Heart right ventricle (tissue), 16 donors: ENCODE measurements at regions not wholly inside any gene's neighbourhood (a gene's known extent, or its start where the extent isn't known, plus 50 kb on each side); places are given as distances from the start of the nearest gene placed in this dataset.

ENCODE experiments used
- ATAC-seq, 8 donors: fragments of 200-7000 bp; cut with Tn5 transposase; one replicate each; pipeline ENCODE4 v1.9.1; 2020; ENCODE audit warnings: mild to moderate bottlenecking in 8 of 8, moderate library complexity in 8 of 8, moderate number of reproducible peaks in 1 of 8
- DNase-seq, 2 donors: peaks; one replicate each; pipeline ENCODE4 v3.0.0-alpha.2; 2020
- H3K27ac ChIP-seq, 10 donors: fragments of 200-600 bp; sonication (generic) in 2 of 10; one replicate each; pipeline versions ENCODE4 v1.5.0 to v1.8.0; 2020 to 2022; ENCODE audit warnings: mild to moderate bottlenecking in 3 of 10
- H3K27me3 ChIP-seq, 7 donors: fragments of 200-600 bp; one replicate each; pipeline ENCODE4 v1.8.0; 2021 to 2022; ENCODE audit warnings: mild to moderate bottlenecking in 2 of 7
- H3K36me3 ChIP-seq, 9 donors: fragments of 200-600 bp; sonication (generic) in 1 of 9; one replicate each; pipeline versions ENCODE4 v1.5.0 to v1.8.0; 2020 to 2022; ENCODE audit warnings: mild to moderate bottlenecking in 2 of 9
- H3K4me1 ChIP-seq, 9 donors: fragments of 200-600 bp; sonication (generic) in 1 of 9; one replicate each; pipeline versions ENCODE4 v1.5.0 to v1.8.0; 2020 to 2022; ENCODE audit warnings: mild to moderate bottlenecking in 4 of 9
- H3K4me3 ChIP-seq, 10 donors: fragments of 200-600 bp; sonication (generic) in 2 of 10; one replicate each; pipeline versions ENCODE4 v1.5.0 to v1.8.0; 2020 to 2022; ENCODE audit warnings: mild to moderate bottlenecking in 7 of 10, moderate library complexity in 2 of 10
- H3K9me3 ChIP-seq, 11 donors: fragments of 200-600 bp in 10 of 11; sonication (generic) in 2 of 11; one replicate each; pipeline versions ENCODE4 v1.5.0 to v1.8.0; 2013 to 2022; ENCODE audit warnings: mild to moderate bottlenecking in 2 of 11, control low read depth in 1 of 11, moderate library complexity in 1 of 11
- WGBS, 2 donors: extraction: QIAGEN DNeasy Blood & Tissue Kit; methylation state at CpG; one replicate each; pipeline ENCODE4 v1.1.7; 2013; ENCODE audit warnings: inconsistent platforms in 1 of 2; 5-methylcytosine and 5-hydroxymethylcytosine counted together
- intact Hi-C, 10 donors: fragments of 100-400 bp; cut with DNase I; formaldehyde crosslinking; loops; one replicate each; pipeline versions ENCODE4 v1.11.1 to v1.14.2; 2022
- TF ChIP-seq, protein P1 (sequence below), 9 donors: fragments of 200-600 bp; sonication (generic) in 2 of 9; IDR thresholded peaks; one replicate each; pipeline versions ENCODE4 v1.5.0 to v1.8.0; 2021 to 2022; ENCODE audit warnings: antibody characterized with exemption in 9 of 9, mild to moderate bottlenecking in 5 of 9, moderate library complexity in 1 of 9
- donor health status: Arrhythmogenic right ventricular cardiomyopathy.
- donor health status: ischemic (EF 13 %, LVEDD 7.1; RV severe dilation, severe dysfunction).
- donor health status: healthy with polysubstance abuse.
- donor health status: DM: no; HTN: yes; CAD: no.
- donor health status: DM: no; HTN: no; CAD: no.
- donor health status: ischemic (EF 25% LVEDD 6.9; RV normal size, moderate dysfunction).
- donor health status: ischemic (EF 25% LVEDD 5.7; RV mildly dilated, moderate dysfunction).
- donor health status: healthy.
- donor health status: DM: yes; HTN: yes; CAD: no.
- donor health status: Ischemic cardiomyopathy.
- donor health status: ischemic (EF 35%, LVEDD 5.7; RV mildly dilated, moderate dysfunction).
- donor health status: nonischemic (EF 11% LVEDD 7.7; RV severe dilation, severe dysfunction).
- donor health status: DM: yes; HTN: yes; CAD: no.
- donor health status: PGD.
- donor health status: ischemic (EF 29% LVEDD 5.4; RV normal size, mild dysfunction).
- donor health status: nonischemic (EF 23%, LVEDD 6.1; RV moderate dilation, normal function).

DNA sequence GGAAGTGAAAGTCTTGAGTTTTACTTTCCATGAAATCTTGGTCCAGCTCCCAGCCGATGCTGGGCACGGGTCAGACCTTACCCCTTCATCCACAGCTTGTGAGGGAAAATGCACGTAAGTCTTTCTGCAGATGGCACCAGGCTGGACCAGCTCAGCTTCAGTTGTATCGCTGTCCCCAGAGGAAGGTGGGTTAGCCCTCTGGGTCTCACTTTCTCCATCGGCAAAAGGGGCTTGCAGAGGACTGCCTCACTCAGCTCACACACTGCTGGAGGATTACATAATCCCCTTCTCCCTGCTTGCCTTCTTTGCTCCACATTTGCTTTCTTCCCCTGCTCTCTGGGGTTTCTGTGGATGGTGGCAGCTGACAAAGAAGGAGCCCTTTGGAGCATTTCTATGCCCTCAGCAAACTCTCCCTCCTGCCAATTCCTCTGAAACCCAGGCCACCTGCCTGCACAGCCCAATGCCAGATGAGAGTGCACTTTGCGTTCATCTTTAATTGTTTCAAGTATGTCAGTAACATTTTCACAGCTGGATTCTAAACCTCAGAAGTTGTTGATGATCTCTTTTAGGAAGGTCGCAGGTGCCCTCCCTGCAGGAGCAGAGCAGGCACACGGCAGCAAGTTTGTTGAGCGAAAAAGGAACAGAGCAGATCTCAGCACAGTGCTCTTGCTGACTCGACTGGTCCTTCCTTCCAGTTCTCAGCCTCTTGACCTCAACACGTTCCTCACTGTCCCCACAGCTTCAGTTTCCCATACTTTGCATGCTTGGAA is 155.6 kb upstream of the GLI2 start:
- Histone ChIP-seq H3K9me3 (peaks cover 0 to 17% (median 0%) of the 10 kb centered on the region in 11 donors), H3K27ac (no peak overlapping the region), H3K36me3 (no peaks in the 10 kb centered on the region), H3K4me1 (peaks cover 8 to 27% (median 15%) of the 10 kb centered on the region in 9 donors), H3K27me3 (peaks cover 0 to 15% (median 0%) of the 10 kb centered on the region in 7 donors), H3K4me3 (no peak overlapping the region)
- DNase-seq (no peak), ATAC-seq (no peak)
- intact Hi-C loops, result loop anchor here in 2 of 10 donors (10.0 kb wide), 2 partner anchors 95 to 235 kb away; partner anchors contain the start of gene INHBB (in 1 of the 2)
- 82 to 83% methylated on average over 11 of the region's 11 CpGs for WGBS, 2 donors
- TF ChIP-seq, protein P1, sequence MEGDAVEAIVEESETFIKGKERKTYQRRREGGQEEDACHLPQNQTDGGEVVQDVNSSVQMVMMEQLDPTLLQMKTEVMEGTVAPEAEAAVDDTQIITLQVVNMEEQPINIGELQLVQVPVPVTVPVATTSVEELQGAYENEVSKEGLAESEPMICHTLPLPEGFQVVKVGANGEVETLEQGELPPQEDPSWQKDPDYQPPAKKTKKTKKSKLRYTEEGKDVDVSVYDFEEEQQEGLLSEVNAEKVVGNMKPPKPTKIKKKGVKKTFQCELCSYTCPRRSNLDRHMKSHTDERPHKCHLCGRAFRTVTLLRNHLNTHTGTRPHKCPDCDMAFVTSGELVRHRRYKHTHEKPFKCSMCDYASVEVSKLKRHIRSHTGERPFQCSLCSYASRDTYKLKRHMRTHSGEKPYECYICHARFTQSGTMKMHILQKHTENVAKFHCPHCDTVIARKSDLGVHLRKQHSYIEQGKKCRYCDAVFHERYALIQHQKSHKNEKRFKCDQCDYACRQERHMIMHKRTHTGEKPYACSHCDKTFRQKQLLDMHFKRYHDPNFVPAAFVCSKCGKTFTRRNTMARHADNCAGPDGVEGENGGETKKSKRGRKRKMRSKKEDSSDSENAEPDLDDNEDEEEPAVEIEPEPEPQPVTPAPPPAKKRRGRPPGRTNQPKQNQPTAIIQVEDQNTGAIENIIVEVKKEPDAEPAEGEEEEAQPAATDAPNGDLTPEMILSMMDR (IDR thresholded peaks at IDR 0.05), result no peak

DNA sequence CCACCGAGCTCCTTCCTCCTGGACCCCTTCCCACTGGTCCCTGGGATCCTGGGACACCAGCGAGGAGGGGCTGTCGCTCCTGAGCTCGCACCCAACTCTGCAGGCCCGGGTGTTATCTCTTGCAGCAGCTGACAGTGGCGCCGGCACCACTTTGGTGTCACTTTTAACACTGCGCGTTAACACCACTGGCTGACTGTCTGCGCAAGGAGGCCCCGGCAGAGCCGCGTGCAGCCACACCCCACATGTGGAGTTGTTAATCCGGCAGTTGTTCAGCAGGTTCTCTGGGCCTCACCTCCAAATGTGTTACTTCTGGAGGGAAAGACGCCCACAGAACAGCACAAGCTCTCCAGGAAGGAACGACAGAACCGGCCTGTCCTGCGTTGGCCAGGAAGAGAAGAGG is 155.0 kb upstream of the GLI2 start:
- intact Hi-C loops, result loop anchor here in 2 of 10 donors (10.0 kb wide), 2 partner anchors 94 to 236 kb away; partner anchors contain the start of gene INHBB (in 1 of the 2)
- ATAC-seq, result no peak
- no peak overlapping the region for H3K27ac ChIP-seq

DNA sequence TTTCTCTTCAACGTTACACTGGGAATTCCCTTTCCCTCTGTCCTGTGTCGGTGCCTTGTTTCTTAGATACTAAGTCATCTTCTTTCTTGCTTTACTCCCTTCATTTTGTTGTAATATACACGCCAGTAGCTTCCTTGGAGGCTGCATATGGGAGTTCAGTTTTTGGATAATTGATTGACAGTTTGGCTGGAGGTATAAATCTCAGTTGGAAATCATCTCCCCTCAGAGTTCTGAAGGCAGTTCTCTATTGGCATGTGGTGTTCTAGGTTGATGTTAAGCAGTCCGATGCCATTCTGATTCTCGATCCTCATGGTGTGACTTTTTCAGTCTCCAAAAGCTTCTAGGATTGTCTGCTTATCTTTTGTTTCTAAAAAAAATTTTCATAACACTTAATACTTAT is 152.5 kb upstream of the GLI2 start:
- WGBS, 2 donors, result 96 to 98% methylated on average over 5 of the region's 5 CpGs
- Histone ChIP-seq H3K27ac (no peak overlapping the region), H3K27me3 (peaks cover 7 to 33% (median 21%) of the 10 kb centered on the region in 7 donors), H3K4me1 (peaks cover 0 to 10% (median 4%) of the 10 kb centered on the region in 9 donors), H3K36me3 (no peaks in the 10 kb centered on the region), H3K9me3 (peaks cover 0 to 24% (median 0%) of the 10 kb centered on the region in 11 donors), H3K4me3 (no peak overlapping the region)
- intact Hi-C loops, result loop anchor here in 2 of 10 donors (10.0 kb wide), 2 partner anchors 92 to 238 kb away; partner anchors contain the start of gene INHBB (in 1 of the 2)
- TF ChIP-seq, protein P1 (IDR thresholded peaks at IDR 0.05), result no peak
- ATAC-seq (no peak), DNase-seq (no peak)

More for the DNA sequence above, 155.0 kb upstream of the GLI2 start:
- Histone ChIP-seq H3K36me3 (no peaks in the 10 kb centered on the region), H3K4me1 (peaks cover 8 to 22% (median 15%) of the 10 kb centered on the region in 9 donors), H3K4me3 (no peak overlapping the region), H3K27me3 (peaks cover 0 to 15% (median 3%) of the 10 kb centered on the region in 7 donors), H3K9me3 (peaks cover 0 to 23% (median 0%) of the 10 kb centered on the region in 11 donors)
- DNase-seq, result no peak
- TF ChIP-seq, protein P1 (IDR thresholded peaks at IDR 0.05), result no peak
- WGBS, 2 donors, result 64 to 66% methylated on average over 18 of the region's 18 CpGs

DNA sequence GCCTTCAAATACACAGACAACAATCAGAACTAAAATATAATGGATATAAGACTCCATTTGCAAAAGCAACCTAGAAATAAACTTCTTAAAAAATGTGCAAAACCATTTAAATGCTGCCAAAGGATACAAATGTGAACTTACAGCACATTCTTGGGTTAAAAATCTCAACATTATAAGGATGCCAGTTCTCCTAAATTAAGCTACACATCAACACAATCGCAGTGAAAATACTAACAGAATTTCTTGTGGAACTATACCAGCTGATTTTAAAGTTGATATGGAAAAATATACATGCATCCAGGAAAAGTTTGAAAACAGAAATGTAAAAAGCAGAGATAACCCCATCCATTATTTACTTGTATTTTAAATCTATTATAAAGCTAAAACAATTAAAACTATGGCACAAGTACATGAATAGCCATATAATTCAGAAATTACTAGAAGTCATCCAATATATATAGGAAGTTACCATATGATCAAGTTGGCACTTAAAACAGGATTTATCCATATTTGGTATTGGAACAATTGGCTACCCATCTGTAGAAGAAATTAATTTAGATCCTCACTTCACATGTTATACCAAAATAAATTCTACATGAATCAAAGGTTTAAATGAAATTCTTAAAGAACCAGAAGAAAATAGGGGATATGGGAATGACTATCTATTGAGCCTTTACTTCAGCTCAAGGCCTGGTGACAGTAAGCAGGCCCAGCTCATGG is 151.7 kb upstream of the GLI2 start:
- ATAC-seq, result no peak
- Histone ChIP-seq H3K9me3 (peaks cover 0 to 24% (median 0%) of the 10 kb centered on the region in 11 donors), H3K36me3 (no peaks in the 10 kb centered on the region), H3K27ac (no peak overlapping the region), H3K4me3 (no peak overlapping the region), H3K27me3 (peaks cover 8 to 39% (median 25%) of the 10 kb centered on the region in 7 donors), H3K4me1 (peaks cover 0 to 11% (median 4%) of the 10 kb centered on the region in 9 donors)
- TF ChIP-seq, protein P1 (IDR thresholded peaks at IDR 0.05), result no peak
- WGBS, 2 donors, result 89 to 95% methylated on average over 1 of the region's 1 CpG
- no peak for DNase-seq
- intact Hi-C loops, result loop anchor here in 2 of 10 donors (10.0 kb wide), 2 partner anchors 91 to 239 kb away; partner anchors contain the start of gene INHBB (in 1 of the 2)
